WTC11 (cell line): ENCODE measurements at regions not wholly inside any gene's neighbourhood (a gene's known extent, or its start where the extent isn't known, plus 50 kb on each side); places are given as distances from the start of the nearest gene placed in this dataset.

ENCODE experiments used
- CREB1 ChIP-seq: sonication (generic); formaldehyde crosslinking; IDR thresholded peaks from 2 replicates; pipeline ENCODE4 v1.8.0; 2023; ENCODE audit warnings: mild to moderate bottlenecking, missing genetic modification reagents
- KAT7 ChIP-seq: sonication (generic); formaldehyde crosslinking; IDR thresholded peaks from 2 replicates; pipeline ENCODE4 v1.8.1; 2023; ENCODE audit warnings: missing genetic modification reagents, mild to moderate bottlenecking, borderline replicate concordance
- NFE2L1 ChIP-seq: sonication (generic); formaldehyde crosslinking; IDR thresholded peaks from 2 replicates; pipeline ENCODE4 v1.8.1; 2023; ENCODE audit warnings: missing genetic modification reagents
- ZNF396 ChIP-seq: fragments of 250-450 bp; sonication (Bioruptor Pico); IDR thresholded peaks from 2 replicates; pipeline ENCODE4 v1.8.0; 2021; ENCODE audit warnings: mild to moderate bottlenecking, moderate library complexity, borderline replicate concordance
- TF ChIP-seq, protein P1 (sequence below): fragments of 200-600 bp; IDR thresholded peaks from 2 replicates; pipeline ENCODE4 v1.8.0; 2022; ENCODE audit warnings: antibody characterized with exemption
- TF ChIP-seq, protein P2 (sequence below): sonication (generic); formaldehyde crosslinking; IDR thresholded peaks from 2 replicates; pipeline ENCODE4 v1.8.0; 2023; ENCODE audit warnings: mild to moderate bottlenecking, missing genetic modification reagents
- TF ChIP-seq, protein P3 (sequence below): fragments of 250-450 bp; sonication (Bioruptor Pico); IDR thresholded peaks from 2 replicates; pipeline ENCODE4 v2.1.2; 2022; ENCODE audit warnings: mild to moderate bottlenecking, moderate library complexity
- TF ChIP-seq, protein P4 (sequence below): sonication (generic); formaldehyde crosslinking; IDR thresholded peaks from 2 replicates; pipeline ENCODE4 v1.8.1; 2022; ENCODE audit warnings: low read depth, missing genetic modification reagents, borderline replicate concordance
- TF ChIP-seq, protein P5 (sequence below): sonication (generic); formaldehyde crosslinking; conservative IDR thresholded peaks from 2 replicates; pipeline ENCODE4 v1.8.1; 2022; ENCODE audit warnings: mild to moderate bottlenecking, missing genetic modification reagents
- TF ChIP-seq, protein P6 (sequence below): sonication (generic); formaldehyde crosslinking; IDR thresholded peaks from 2 replicates; pipeline ENCODE4 v1.8.1; 2022; ENCODE audit warnings: low read depth, mild to moderate bottlenecking, moderate library complexity, missing genetic modification reagents, borderline replicate concordance
- TF ChIP-seq, protein P7 (sequence below): sonication (generic); formaldehyde crosslinking; IDR thresholded peaks from 2 replicates; pipeline ENCODE4 v1.8.1; 2023; ENCODE audit warnings: mild to moderate bottlenecking, moderate library complexity, missing genetic modification reagents
- TF ChIP-seq, protein P8 (sequence below): sonication (generic); formaldehyde crosslinking; IDR thresholded peaks from 2 replicates; pipeline ENCODE4 v1.8.0; 2022; ENCODE audit warnings: mild to moderate bottlenecking, missing genetic modification reagents

DNA sequence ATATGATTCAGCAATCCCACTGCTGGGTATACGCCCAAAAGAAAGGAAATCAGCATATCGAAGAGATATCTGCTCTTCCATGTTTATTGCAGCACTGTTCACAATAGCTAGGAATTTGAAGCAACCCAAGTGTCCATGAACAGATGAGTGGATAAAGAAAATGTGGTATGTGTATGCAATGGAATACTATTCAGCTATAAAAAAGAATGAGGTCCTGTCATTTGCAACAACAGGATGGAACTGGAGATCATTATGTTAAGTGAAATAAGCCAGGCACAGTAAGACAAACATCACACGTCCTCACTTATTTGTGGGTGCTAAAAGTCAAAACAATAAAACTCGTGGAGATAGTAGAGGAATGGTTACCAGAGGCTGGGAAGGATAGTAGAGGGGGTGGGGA lies 153.8 kb upstream of the LEF1 start:
- TF ChIP-seq, protein P1, sequence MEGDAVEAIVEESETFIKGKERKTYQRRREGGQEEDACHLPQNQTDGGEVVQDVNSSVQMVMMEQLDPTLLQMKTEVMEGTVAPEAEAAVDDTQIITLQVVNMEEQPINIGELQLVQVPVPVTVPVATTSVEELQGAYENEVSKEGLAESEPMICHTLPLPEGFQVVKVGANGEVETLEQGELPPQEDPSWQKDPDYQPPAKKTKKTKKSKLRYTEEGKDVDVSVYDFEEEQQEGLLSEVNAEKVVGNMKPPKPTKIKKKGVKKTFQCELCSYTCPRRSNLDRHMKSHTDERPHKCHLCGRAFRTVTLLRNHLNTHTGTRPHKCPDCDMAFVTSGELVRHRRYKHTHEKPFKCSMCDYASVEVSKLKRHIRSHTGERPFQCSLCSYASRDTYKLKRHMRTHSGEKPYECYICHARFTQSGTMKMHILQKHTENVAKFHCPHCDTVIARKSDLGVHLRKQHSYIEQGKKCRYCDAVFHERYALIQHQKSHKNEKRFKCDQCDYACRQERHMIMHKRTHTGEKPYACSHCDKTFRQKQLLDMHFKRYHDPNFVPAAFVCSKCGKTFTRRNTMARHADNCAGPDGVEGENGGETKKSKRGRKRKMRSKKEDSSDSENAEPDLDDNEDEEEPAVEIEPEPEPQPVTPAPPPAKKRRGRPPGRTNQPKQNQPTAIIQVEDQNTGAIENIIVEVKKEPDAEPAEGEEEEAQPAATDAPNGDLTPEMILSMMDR = no peak
- TF ChIP-seq ZNF396 = no peak
- TF ChIP-seq KAT7 (CRISPR knock-in tag) = no peak
- TF ChIP-seq, protein P2, sequence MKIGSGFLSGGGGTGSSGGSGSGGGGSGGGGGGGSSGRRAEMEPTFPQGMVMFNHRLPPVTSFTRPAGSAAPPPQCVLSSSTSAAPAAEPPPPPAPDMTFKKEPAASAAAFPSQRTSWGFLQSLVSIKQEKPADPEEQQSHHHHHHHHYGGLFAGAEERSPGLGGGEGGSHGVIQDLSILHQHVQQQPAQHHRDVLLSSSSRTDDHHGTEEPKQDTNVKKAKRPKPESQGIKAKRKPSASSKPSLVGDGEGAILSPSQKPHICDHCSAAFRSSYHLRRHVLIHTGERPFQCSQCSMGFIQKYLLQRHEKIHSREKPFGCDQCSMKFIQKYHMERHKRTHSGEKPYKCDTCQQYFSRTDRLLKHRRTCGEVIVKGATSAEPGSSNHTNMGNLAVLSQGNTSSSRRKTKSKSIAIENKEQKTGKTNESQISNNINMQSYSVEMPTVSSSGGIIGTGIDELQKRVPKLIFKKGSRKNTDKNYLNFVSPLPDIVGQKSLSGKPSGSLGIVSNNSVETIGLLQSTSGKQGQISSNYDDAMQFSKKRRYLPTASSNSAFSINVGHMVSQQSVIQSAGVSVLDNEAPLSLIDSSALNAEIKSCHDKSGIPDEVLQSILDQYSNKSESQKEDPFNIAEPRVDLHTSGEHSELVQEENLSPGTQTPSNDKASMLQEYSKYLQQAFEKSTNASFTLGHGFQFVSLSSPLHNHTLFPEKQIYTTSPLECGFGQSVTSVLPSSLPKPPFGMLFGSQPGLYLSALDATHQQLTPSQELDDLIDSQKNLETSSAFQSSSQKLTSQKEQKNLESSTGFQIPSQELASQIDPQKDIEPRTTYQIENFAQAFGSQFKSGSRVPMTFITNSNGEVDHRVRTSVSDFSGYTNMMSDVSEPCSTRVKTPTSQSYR (CRISPR knock-in tag) = no peak
- no peak for TF ChIP-seq CREB1 (CRISPR knock-in tag)
- TF ChIP-seq, protein P3, sequence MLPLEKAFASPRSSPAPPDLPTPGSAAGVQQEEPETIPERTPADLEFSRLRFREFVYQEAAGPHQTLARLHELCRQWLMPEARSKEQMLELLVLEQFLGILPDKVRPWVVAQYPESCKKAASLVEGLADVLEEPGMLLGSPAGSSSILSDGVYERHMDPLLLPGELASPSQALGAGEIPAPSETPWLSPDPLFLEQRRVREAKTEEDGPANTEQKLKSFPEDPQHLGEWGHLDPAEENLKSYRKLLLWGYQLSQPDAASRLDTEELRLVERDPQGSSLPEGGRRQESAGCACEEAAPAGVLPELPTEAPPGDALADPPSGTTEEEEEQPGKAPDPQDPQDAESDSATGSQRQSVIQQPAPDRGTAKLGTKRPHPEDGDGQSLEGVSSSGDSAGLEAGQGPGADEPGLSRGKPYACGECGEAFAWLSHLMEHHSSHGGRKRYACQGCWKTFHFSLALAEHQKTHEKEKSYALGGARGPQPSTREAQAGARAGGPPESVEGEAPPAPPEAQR = no peak
- TF ChIP-seq, protein P4, sequence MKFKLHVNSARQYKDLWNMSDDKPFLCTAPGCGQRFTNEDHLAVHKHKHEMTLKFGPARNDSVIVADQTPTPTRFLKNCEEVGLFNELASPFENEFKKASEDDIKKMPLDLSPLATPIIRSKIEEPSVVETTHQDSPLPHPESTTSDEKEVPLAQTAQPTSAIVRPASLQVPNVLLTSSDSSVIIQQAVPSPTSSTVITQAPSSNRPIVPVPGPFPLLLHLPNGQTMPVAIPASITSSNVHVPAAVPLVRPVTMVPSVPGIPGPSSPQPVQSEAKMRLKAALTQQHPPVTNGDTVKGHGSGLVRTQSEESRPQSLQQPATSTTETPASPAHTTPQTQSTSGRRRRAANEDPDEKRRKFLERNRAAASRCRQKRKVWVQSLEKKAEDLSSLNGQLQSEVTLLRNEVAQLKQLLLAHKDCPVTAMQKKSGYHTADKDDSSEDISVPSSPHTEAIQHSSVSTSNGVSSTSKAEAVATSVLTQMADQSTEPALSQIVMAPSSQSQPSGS (CRISPR knock-in tag) = no peak
- TF ChIP-seq, protein P5, sequence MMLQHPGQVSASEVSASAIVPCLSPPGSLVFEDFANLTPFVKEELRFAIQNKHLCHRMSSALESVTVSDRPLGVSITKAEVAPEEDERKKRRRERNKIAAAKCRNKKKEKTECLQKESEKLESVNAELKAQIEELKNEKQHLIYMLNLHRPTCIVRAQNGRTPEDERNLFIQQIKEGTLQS (CRISPR knock-in tag) = no peak
- TF ChIP-seq, protein P6, sequence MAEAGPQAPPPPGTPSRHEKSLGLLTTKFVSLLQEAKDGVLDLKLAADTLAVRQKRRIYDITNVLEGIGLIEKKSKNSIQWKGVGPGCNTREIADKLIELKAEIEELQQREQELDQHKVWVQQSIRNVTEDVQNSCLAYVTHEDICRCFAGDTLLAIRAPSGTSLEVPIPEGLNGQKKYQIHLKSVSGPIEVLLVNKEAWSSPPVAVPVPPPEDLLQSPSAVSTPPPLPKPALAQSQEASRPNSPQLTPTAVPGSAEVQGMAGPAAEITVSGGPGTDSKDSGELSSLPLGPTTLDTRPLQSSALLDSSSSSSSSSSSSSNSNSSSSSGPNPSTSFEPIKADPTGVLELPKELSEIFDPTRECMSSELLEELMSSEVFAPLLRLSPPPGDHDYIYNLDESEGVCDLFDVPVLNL (CRISPR knock-in tag) = no peak
- TF ChIP-seq NFE2L1 (CRISPR knock-in tag) = no peak
- TF ChIP-seq, protein P7, sequence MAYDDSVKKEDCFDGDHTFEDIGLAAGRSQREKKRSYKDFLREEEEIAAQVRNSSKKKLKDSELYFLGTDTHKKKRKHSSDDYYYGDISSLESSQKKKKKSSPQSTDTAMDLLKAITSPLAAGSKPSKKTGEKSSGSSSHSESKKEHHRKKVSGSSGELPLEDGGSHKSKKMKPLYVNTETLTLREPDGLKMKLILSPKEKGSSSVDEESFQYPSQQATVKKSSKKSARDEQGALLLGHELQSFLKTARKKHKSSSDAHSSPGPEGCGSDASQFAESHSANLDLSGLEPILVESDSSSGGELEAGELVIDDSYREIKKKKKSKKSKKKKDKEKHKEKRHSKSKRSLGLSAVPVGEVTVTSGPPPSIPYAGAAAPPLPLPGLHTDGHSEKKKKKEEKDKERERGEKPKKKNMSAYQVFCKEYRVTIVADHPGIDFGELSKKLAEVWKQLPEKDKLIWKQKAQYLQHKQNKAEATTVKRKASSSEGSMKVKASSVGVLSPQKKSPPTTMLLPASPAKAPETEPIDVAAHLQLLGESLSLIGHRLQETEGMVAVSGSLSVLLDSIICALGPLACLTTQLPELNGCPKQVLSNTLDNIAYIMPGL = no peak
- TF ChIP-seq, protein P8, sequence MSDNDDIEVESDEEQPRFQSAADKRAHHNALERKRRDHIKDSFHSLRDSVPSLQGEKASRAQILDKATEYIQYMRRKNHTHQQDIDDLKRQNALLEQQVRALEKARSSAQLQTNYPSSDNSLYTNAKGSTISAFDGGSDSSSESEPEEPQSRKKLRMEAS (CRISPR knock-in tag) = no peak
